CD4-positive, alpha-beta T cell treated with Interferon alpha-2 for 1 hour (primary cell): ENCODE measurements at regions not wholly inside any gene's neighbourhood (a gene's known extent, or its start where the extent isn't known, plus 50 kb on each side); places are given as distances from the start of the nearest gene placed in this dataset.
"Not testable (repeated sequence)": the region's sequence is repeated elsewhere in the genome, so short reads cannot be mapped to it uniquely, and the experiment has no call there.

ENCODE experiments used
- DNase-seq, 2 donors: peaks; one replicate each; pipeline ENCODE4 v3.0.0-alpha.2; 2020 to 2022

- no peak for DNase-seq
These were observed 617.7 kb downstream of the MID1IP1 start for GRCh38 chrX:39418731-39419638.

DNA sequence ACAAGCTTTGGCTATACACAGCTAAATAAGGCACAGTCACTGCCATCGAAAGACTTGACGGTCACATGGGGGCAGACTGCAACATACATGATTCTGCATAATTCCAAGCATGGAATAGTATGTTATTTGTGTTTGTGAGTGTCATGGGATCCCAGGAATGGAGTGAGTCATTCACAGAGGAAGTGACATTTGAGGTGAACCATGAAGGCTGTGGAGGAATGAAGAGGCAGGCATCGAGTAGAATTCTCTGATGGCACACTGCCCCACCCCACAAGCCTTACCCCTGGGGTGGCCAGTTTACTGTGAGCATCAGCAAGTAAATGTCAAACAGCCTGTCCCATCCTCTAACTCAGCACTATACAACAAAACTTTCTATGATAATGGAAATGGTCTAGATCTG is 619.7 kb downstream of the MID1IP1 start:
- DNase-seq: no peak

GRCh38 chrX:39425124-39425806 is 624.0 kb downstream of the MID1IP1 start:
- no peak for DNase-seq

DNA sequence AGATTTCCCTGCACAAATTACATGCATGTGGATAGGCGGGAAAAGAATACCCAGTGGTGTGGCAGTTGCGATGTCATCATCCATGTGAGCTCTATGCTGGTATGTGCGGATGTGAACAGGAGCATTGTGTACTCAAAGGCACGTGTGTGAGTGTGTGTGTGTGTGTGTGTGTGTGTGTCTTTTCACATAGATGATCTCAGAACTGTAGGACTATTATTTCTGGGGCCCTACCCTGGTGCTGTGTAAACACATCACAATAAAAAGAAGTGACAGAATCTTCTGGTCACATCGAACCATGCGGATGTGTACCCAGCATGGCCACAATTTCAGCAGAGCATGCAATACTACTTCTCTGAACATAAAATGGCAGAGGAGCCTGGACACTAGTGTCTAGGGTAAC is 624.8 kb downstream of the MID1IP1 start:
- DNase-seq: no peak

DNA sequence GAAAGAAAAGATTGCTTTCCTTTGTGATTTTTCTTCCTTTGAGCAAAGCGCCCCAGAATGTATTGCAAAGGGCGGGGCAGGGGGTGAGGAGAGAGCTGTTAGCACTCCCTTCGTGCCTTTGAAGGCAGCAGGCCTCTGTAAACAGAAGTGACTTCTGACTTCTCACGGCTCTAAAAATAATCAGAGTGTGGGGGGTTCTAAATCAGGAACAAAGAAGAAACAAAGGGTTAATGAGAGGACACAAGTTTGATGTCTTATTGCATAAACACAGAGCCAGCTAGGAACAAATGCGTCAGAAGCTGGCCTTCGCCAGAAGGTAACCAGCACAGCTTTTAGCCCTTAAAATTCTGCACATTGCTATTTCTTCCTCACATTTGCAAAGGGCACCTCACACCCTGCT is 626.2 kb downstream of the MID1IP1 start:
- DNase-seq: no peak

DNA sequence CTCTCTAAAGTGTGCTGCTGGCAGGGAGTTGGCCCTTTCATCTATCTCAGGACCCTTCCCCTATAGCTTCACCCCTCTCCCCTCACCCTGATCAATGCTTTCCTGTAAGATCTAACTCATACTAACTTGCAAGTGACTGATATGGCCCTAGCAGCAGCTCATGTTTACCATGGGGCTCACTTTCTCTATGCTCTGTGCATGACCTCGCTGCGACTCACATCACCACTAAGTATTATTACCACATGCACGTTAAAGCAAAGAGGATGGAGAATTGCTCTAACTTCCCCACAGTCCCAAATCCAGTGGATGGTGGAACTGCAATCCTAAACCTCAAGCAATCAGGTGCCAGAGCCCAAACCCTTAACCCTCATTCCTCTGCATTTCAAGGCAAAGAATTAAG is 626.6 kb downstream of the MID1IP1 start:
- no peak for DNase-seq

- no peak for DNase-seq
These were observed 629.3 kb downstream of the MID1IP1 start for GRCh38 chrX:39430551-39430950.

- no peak for DNase-seq
These were observed 630.6 kb downstream of the MID1IP1 start for GRCh38 chrX:39431893-39432292.

DNA sequence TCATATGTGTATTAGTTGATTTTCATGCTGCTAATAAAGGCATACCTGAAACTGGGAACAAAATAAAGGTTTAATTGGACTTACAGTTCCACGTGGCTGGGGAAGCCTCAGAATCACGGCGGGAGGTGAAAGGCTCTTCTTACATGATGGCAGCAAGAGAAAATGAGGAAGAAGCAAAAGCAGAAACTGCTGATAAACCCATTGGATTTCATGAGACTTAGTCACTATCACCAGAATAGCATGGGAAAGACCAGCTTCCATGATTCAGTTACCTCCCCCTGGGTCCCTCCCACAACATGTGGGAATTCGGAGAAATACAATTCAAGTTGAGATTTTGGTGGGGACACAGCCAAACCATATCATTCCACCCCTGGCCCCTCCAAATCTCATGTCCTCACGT is 633.4 kb downstream of the MID1IP1 start:
- DNase-seq: not testable (repeated sequence)

- DNase-seq: not testable (repeated sequence)
These were observed 635.3 kb downstream of the MID1IP1 start for GRCh38 chrX:39436538-39436937.

DNA sequence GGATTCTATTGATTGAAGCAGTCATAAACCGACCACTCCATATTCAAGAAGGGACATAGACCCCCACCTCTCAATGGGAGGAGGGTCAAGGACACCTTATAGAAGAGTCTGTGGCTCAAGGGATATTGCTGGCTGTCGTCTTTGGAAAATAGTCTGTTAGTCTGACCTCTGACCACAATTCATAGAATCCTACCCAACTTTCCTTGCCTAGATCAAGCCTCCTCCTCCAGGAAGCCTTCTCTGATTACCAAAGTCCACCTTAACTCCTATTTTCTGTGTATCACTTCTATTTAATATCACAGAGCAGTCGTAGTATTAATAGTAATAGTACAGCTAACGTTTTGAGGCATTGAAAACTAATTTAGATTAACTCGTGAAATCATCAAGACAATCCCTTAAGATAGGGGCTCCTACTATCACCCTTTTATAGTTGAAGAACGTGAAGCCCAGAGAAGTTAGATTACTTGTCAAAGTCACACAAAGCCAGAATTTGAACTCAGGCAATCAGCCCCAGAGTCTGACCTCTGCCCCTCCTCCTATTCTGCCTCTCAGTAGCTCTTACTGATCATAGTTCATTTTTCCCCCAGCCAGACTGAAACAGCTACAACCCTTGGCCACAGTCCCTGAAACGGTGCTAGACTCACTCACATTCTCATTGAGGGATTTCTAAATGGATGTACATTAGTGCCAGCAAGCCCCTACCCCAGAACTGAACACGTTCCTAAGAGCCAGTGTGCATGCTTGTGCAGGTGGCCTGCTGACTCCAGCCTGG is 636.6 kb downstream of the MID1IP1 start:
- no peak for DNase-seq

GRCh38 chrX:39438603-39439602 is 637.6 kb downstream of the MID1IP1 start:
- DNase-seq: no peak

DNA sequence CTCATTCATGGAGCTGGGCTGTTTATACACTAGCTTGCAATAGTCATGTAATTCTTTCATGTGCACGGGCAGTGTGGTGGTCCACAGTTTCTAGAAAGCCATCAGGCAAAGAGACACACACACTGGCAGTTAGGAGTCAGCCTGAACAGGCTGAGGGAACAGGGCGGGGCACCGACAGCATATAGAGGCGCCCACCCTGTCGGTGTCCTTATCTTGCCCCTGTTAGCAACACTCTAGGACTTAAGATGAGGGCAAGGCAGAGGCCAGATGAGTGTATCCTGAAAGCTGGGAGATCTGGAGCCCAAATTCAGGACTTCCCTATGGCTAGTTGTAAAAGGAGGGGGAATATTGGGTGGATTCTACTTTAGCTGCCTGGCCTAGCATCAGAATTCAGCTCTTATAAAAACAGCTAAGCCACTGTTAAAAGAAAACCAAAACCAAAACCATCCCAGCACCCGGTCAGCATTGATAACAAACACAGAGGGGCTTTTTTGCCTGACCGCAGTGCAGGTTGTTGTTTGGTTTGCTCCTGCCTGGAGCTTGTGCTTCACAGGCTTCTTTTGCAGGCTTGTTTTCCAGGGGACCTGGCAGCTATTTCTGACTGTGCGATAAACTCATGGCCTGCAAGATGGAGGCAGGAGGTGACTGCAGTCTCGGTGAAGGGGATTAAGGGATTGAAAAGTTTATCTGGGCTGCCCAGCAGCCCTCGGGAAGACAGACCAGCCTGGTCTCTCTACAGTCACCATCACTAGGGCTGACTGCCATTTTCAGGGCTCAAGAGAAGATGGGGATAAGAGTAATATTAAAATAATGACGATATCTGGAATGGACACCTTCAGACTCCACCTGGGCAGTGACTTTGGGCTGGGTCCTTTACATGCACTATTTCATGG is 638.9 kb downstream of the MID1IP1 start:
- peak in 1 of 2 donors; percentile 37 for DNase-seq

GRCh38 chrX:39440799-39441284 is 639.6 kb downstream of the MID1IP1 start:
- no peak for DNase-seq

- DNase-seq: no peak
These were observed 641.1 kb downstream of the MID1IP1 start for GRCh38 chrX:39442332-39442731.

- DNase-seq: no peak
These were observed 642.0 kb downstream of the MID1IP1 start for GRCh38 chrX:39443240-39443639.

DNA sequence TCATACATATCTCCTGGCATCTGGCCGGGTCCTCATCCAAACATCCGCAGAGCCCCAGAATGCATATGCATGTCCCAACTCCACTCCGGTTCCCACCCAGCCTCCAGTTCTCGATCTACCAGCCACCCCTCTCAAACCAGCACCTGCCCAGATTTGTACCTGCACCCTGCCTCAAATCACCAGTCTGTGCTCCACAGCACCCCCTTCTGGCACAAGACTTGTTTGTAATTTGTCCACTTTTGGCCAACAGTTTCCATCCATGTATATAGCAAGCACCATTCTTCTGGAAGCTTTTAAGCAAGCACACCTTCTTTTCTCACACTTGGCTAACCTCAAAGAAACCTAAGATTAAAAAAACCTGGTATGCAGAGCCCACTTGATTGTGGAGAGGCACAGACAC is 644.1 kb downstream of the MID1IP1 start:
- peak in 1 of 2 donors; percentile 44 for DNase-seq

DNA sequence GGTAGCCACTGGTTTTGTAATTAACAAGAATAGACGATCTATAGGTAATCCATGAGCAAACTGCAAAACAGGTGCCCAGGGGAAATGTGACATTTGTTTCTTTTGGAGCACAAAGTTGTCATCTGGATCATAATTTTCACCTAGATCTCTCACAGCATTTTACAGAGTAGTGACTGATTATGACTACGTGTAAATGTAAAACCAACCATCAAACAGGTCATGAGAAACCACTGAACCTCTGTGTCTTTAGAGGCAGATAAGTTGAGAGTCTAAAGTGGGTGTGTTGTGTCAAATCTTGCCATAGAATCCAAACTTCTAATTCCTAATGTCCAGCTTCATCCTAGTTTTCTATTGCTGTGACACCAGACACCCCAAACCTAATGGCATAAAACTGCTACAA is 648.1 kb downstream of the MID1IP1 start:
- no peak for DNase-seq

DNA sequence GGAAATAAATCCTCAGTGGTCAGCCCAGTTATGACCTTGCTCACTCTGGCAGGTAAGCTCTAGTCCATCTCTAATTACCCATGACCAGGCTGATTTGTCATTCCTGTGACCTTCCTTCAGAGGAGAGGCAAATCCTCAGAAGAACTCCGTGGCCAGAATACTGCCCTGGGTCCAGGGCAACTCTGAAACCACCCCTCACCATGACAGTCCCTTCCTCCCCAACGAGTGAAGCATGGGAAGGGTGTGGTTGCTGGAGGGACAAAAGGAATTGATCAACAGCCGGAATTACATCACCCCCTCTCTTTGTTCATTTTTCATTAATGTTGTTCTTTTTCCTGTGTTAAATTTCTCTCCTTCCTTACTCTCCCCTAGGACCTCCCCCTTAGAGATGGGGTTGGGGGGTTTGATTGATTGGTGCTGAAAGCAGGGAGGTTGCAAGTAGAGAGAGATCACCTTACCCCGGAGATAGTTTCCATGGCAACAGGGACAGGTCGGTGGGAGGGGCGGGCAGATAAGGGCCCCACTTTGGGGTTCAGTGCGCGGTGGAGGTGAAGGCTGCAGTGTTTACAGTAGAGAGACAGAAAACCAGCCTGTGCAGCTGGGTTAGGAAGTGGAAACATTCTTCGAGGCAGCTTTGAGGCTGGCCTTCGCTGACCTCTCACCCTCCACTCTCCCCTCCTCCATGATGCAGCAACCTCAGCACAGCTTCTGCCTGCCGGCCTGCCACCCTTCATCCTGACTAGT is 647.4 kb downstream of the BCOR start:
- DNase-seq: peak in 1 of 2 donors; percentile 14

- DNase-seq: no peak
These were observed 646.7 kb downstream of the BCOR start for GRCh38 chrX:39451046-39451445.
